RWPE2 (cell line): ENCODE measurements at regions not wholly inside any gene's neighbourhood (a gene's known extent, or its start where the extent isn't known, plus 50 kb on each side); places are given as distances from the start of the nearest gene placed in this dataset.

Source experiments
- ATAC-seq: fragments of 200-7000 bp; cut with Tn5 transposase; 3 replicates; pipeline ENCODE4 v1.9.1; 2021; ENCODE audit warnings: low read depth
- DNase-seq: peaks from one replicate; pipeline ENCODE4 v3.0.0-alpha.2; 2020; ENCODE audit warnings: low spot score
- H3K27ac ChIP-seq: fragments of 450-650 bp; 2 replicates; pipeline ENCODE4 v1.5.1; 2017; ENCODE audit warnings: mild to moderate bottlenecking; ENCODE audit not compliant: poor library complexity, severe bottlenecking
- H3K27me3 ChIP-seq: fragments of 250-450 bp; sonication (Bioruptor Pico); 2 replicates; pipeline ENCODE4 v1.5.1; 2021; ENCODE audit warnings: mild to moderate bottlenecking, moderate library complexity; ENCODE audit not compliant: insufficient read depth, poor library complexity, severe bottlenecking
- H3K36me3 ChIP-seq: fragments of 250-450 bp; sonication (Bioruptor Pico); 2 replicates; pipeline ENCODE4 v1.5.1; 2020; ENCODE audit warnings: low read depth, mild to moderate bottlenecking, moderate library complexity
- H3K4me1 ChIP-seq: fragments of 250-450 bp; sonication (Bioruptor Pico); 2 replicates; pipeline ENCODE4 v1.5.1; 2021; ENCODE audit warnings: mild to moderate bottlenecking, moderate library complexity; ENCODE audit not compliant: insufficient read depth, poor library complexity, severe bottlenecking
- H3K4me3 ChIP-seq: fragments of 250-450 bp; sonication (Bioruptor Pico); 2 replicates; pipeline ENCODE4 v1.5.1; 2021; ENCODE audit warnings: mild to moderate bottlenecking, moderate library complexity; ENCODE audit not compliant: severe bottlenecking
- H3K9me3 ChIP-seq: fragments of 250-450 bp; sonication (Bioruptor Pico); 2 replicates; pipeline ENCODE4 v1.5.1; 2021; ENCODE audit warnings: mild to moderate bottlenecking, moderate library complexity; ENCODE audit not compliant: severe bottlenecking
- CTCF ChIP-seq: fragments of 450-650 bp; IDR thresholded peaks from one replicate; pipeline ENCODE4 v1.5.1; 2017; ENCODE audit warnings: mild to moderate bottlenecking, moderate library complexity; ENCODE audit not compliant: poor library complexity, severe bottlenecking

- H3K4me3 ChIP-seq = no peak overlapping the region
- no peaks in the 10 kb centered on the region for H3K27me3 ChIP-seq
- no peak overlapping the region for H3K27ac ChIP-seq
- no peaks in the 10 kb centered on the region for H3K4me1 ChIP-seq
- H3K9me3 ChIP-seq = no peaks in the 10 kb centered on the region
- DNase-seq (no peak), ATAC-seq (no peak)
- no peak for TF ChIP-seq CTCF
- no peaks in the 10 kb centered on the region for H3K36me3 ChIP-seq
These were observed 390.8 kb downstream of the HNRNPD start for GRCh38 chr4:81982846-81983540.

GRCh38 chr4:81981218-81981617 lies 392.6 kb downstream of the HNRNPD start:
- DNase-seq (no peak), ATAC-seq (no peak)
- no peaks in the 10 kb centered on the region for H3K4me1 ChIP-seq
- no peaks in the 10 kb centered on the region for H3K36me3 ChIP-seq
- no peak for TF ChIP-seq CTCF
- no peaks in the 10 kb centered on the region for H3K9me3 ChIP-seq
- no peak overlapping the region for H3K27ac ChIP-seq
- H3K4me3 ChIP-seq = no peak overlapping the region
- no peaks in the 10 kb centered on the region for H3K27me3 ChIP-seq

- DNase-seq (no peak), ATAC-seq (no peak)
- Histone ChIP-seq H3K4me1 (no peaks in the 10 kb centered on the region), H3K27me3 (no peaks in the 10 kb centered on the region), H3K4me3 (no peak overlapping the region), H3K9me3 (no peaks in the 10 kb centered on the region), H3K36me3 (no peaks in the 10 kb centered on the region), H3K27ac (no peak overlapping the region)
- TF ChIP-seq CTCF = no peak
These were observed 399.3 kb downstream of the HNRNPD start for GRCh38 chr4:81974523-81974922.

GRCh38 chr4:81971637-81972381 lies 402.0 kb downstream of the HNRNPD start:
- H3K9me3 ChIP-seq = no peaks in the 10 kb centered on the region
- H3K27me3 ChIP-seq = no peaks in the 10 kb centered on the region
- ATAC-seq = no peak

More at GRCh38 chr4:81971637-81972381, 402.0 kb downstream of the HNRNPD start:
- TF ChIP-seq CTCF = no peak
- Histone ChIP-seq H3K27ac (no peak overlapping the region), H3K36me3 (no peaks in the 10 kb centered on the region), H3K4me3 (no peak overlapping the region), H3K4me1 (no peaks in the 10 kb centered on the region)
- DNase-seq = no peak
